8988T (cell line): ENCODE measurements at regions not wholly inside any gene's neighbourhood (a gene's known extent, or its start where the extent isn't known, plus 50 kb on each side); places are given as distances from the start of the nearest gene placed in this dataset.

Experiments used
- DNase-seq: peaks from one replicate; pipeline ENCODE4 v3.0.0; 2011

GRCh38 chr6:133698272-133698671, 190.6 kb upstream of the TCF21 start:
- no peak for DNase-seq

GRCh38 chr6:133699741-133700385, 189.1 kb upstream of the TCF21 start:
- no peak for DNase-seq

- no peak for DNase-seq
Measured at GRCh38 chr6:133701633-133702331, 187.1 kb upstream of the TCF21 start.

DNA sequence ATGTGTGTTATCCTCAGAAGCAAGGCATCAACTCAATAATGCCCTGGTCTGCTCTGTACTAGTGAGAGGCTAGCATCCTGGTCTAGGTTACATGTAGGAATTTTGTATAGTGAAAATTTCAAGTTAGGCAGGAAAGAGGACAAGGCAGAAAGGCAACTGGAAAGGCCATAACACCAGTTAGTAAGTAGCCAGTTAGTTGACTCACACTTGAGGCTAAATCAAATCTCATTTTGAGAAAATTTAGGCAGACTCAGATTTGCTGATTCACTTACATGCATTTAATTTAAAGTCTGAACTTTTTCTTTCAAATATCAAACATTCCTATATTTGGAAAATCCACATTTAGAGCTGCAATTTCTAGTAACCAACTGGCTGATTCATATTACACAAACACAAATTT, 184.5 kb upstream of the TCF21 start:
- DNase-seq, result no peak

GRCh38 chr6:133705066-133705465, 183.8 kb upstream of the TCF21 start:
- no peak for DNase-seq

DNA sequence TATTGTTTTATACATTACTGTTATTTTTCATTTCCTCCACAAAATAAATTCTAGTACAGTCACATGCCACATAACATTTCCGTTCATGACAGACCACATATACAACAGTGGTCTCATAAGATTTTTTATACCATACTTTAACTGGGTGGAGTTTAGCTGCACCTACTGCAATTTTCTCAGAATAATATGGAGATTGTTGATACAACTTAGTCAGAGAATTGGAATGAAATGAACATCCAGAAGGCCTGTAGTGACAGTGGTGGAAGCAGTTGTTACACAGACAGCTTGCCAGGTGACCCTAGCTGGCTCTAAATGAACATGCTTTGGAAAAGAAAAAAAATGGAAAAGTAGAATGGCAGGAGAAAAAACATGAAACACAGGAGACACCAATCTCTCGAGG, 183.2 kb upstream of the TCF21 start:
- DNase-seq, result no peak

DNA sequence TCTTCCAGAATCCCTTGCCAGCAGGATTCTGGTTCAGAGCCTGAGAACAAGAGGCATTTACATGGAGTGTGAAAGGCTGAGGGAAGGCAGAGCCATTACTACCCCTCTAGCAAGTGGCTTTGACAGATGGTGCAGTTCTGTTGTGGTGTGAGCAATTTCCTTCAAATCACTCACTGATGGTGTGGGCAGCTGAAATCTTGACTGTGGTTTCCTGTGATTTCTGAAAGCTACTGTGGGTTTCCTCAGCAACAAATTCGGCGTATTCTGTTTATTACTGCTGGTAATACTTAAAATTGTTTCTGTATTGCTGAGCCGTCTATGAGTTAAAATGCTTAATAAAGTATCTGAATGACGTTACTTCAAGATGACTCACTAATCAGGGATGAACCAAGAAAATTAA, 181.5 kb upstream of the TCF21 start:
- DNase-seq, result no peak

GRCh38 chr6:133710826-133711225, 178.1 kb upstream of the TCF21 start:
- DNase-seq, result no peak

DNA sequence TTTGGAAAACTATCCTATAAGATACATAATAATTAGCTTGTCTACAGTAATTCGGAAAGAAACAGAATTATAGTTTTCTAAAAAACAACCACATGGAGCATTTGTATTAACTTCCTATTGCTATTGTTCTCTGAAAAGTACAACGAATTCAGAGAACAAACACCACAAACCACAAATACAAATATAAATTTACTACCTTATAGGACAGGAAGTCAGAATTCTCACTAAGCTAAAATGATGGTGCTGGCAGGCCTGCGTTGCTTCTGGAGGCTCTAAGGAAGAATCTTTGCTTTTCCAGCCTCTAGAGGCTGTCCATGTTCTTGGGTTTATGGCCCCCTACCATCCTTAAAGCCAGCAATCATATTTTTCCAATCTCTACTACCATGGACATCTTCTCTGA, 173.6 kb upstream of the TCF21 start:
- no peak for DNase-seq

GRCh38 chr6:133724726-133725125, 164.2 kb upstream of the TCF21 start:
- DNase-seq, result no peak

DNA sequence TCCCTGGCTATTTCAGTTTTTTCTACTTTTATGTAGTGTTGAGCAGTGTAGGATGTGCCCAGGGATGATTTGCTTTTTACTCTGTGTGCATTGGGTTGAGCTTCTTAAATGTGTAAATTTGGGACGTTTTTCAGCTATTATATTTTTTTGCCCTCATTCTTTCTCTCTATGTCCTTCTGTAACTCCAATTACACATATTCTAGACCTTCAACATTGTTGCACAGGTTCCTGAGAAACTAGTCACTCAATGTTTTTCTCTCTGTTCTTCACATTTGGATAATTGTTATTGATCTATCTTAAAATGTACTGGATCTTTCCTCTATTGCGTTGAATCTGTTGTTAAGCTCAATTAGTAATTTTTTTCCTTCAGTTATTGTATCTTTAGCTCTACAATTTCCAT, 162.7 kb upstream of the TCF21 start:
- no peak for DNase-seq

GRCh38 chr6:133730881-133731280, 158.0 kb upstream of the TCF21 start:
- DNase-seq, result no peak

DNA sequence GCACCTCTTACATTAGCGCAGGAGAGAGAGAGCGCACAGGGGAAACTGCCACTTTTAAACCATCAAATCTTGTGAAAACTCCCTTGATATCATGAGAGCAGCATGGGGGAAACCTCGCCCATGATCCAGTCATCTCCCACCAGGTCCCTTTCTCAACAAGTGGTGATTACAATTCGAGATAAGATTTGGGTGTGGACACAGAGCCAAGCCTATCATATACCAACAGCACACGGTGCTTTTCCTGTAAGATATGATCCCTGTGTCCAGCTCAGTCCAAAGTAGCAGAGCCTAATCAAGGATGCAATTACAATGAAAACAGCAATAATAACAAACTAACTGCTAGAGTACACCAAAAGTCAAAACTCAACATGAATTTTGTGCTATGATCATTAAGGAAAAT, 148.7 kb upstream of the TCF21 start:
- DNase-seq, result no peak

DNA sequence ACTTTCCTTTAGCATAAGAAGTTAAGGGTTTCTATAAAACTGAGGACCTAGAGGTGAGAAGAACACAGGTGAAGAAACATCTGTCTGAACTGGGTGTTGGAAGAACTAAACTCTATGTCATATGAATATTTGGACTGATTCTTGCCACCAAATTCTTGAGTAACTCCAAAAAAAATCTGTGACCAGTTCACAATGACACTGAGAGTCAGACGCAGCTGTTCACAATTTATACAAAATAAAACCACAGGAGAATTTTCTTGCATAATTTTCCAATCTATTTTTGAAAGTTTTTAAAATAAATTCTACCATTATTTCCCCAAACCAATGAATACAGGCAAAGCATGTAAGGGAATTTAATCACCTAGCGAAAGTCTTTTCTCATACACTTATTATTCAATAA, 148.1 kb upstream of the TCF21 start:
- DNase-seq, result no peak

DNA sequence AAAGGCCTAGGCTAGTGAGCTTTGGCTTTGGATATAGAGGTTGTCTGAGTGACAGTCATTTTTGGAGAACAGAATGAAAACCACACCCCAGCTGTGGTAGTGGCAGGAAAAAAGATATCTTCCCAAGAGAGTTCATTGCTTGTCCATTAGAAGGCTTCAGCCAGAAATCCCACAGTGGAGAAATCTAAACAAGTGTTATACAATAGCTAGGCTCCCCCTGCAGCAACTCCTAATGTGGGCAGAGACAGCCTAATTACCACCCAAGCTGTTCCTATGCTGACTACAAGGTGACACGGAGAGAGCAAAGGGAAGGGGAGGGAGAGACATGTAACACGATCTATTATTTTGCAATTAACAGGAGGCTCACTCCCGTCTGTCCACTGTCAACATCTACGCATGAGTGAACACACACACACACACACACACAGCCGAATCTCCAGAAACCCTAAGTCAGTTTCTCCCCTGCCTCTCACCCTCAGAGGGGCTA, 147.5 kb upstream of the TCF21 start:
- DNase-seq, result no peak

DNA sequence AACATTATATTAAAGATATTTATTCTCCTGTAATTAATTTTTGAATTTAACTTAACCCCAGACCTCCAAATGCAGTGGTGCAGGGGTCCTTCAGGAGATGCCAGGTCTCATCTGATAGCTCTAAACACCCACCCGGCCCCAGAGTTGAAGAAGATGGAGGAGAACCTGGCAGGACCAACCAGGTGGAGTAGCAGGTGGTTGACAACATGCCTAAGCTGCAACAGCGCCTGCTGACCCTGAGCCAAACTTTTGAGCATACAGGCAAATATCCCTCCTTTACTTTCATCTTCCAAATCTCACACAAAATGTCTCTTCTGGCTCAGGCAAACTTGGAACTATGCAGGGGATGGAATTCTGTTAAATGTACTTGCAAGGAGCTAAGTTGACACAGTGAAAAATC, 145.3 kb upstream of the TCF21 start:
- no peak for DNase-seq

DNA sequence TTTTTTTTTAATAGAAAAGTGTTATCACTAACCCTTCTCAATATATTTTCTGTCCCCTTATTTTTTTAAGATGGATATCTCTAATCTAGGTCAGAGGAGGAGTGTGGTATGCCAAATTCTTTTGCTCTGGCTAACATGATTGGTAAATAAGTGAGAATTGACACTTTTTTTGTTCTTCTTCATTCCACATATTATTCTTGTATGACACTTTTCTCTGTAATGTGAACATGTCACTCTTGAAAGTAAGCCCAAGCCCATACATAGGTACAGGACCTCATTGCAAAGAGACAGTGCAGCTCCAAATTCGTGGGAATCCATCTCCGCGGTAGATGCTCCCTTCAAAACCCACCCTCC, 142.5 kb upstream of the TCF21 start:
- DNase-seq, result no peak

GRCh38 chr6:133748628-133749027, 140.3 kb upstream of the TCF21 start:
- no peak for DNase-seq

DNA sequence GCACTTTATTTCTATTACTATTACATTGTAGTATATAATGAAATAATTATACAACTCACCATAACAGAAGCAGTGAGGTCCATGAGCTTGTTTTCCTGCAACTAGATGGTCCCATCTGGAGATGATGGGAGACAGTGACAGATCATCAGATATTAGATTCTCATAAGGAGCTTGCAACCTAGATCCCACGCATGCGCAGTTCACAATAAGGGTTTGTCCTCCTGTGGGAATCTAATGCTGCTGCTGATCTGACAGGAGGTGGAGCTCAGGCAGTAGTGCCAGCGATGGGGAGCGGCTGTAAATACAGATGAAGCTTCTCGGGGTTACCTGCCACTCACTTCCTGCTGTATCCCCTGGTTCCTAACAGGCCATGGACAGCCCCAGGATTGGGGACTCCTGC, 139.5 kb upstream of the TCF21 start:
- DNase-seq, result no peak

DNA sequence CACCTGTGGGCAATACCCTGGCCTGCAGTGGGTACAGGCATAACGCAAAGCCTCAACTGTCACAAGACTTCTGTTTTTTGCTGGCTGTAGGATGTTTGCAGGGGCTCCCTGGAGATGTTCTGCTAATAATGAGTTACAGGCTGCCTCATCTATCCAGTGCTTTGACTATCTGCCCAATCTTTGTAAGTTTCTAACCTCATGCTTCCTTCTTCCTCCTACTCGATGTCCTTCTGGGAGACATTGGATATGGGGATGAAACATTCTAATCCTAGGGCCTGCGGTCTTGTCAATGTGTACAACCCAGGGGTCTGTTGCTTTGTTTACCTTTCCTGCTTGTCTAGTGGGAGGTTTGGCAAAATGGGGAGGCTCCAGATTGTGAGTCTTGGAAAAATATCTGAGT, 136.8 kb upstream of the TCF21 start:
- DNase-seq, result no peak

- no peak for DNase-seq
Measured at GRCh38 chr6:133753756-133754155, 135.2 kb upstream of the TCF21 start.

GRCh38 chr6:133754298-133754697, 134.6 kb upstream of the TCF21 start:
- DNase-seq, result no peak

DNA sequence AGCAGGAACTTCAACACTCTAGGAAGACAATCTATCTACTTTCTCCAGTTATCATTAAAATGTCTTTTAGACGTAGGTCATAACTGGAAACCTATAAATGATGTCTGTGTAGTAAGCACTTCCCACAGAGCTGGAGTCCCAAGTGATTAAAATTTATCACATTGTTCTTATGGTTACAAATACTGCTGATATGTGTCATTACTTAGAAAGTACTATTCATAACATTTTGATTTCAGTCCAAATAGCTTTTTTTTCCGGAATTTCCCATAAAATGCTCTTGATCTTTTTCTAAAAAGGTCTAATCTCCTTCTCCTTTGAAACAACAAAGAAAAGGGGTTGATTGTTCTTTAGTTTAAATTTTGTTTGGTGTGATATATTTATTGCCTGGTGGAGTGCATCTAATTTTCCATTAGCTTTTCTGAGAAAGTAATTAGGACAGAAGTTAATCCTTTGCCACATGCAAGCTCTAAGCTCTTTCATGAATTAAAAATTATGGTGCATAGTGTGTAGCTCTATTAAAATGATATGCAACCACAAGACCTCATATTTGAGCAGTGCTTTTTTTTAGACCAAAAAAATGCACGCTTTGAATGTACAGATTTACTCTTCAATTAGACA, 132.7 kb upstream of the TCF21 start:
- DNase-seq, result no peak

- DNase-seq, result no peak
Measured at GRCh38 chr6:133757335-133757734, 131.6 kb upstream of the TCF21 start.
